Esophagus squamous epithelium (tissue), 4 donors: ENCODE measurements at regions not wholly inside any gene's neighbourhood (a gene's known extent, or its start where the extent isn't known, plus 50 kb on each side); places are given as distances from the start of the nearest gene placed in this dataset.

Experiments
- POLR2A ChIP-seq, 4 donors: fragments of 450-650 bp; IDR thresholded peaks; one replicate each; pipeline ENCODE4 v1.6.1; 2017; ENCODE audit warnings: antibody characterized with exemption in 4 of 4, mild to moderate bottlenecking in 4 of 4, moderate library complexity in 3 of 4
- TF ChIP-seq, protein P1 (sequence below), 6 experiments: fragments of 450-650 bp in 4 of 6; fragments of 200-600 bp in 2 of 6; sonication (generic) in 2 of 6; IDR thresholded peaks; one replicate each; pipeline ENCODE4 v1.5.1; 2016 to 2019; ENCODE audit warnings: antibody characterized with exemption in 6 of 6, mild to moderate bottlenecking in 4 of 6, moderate library complexity in 4 of 6

DNA sequence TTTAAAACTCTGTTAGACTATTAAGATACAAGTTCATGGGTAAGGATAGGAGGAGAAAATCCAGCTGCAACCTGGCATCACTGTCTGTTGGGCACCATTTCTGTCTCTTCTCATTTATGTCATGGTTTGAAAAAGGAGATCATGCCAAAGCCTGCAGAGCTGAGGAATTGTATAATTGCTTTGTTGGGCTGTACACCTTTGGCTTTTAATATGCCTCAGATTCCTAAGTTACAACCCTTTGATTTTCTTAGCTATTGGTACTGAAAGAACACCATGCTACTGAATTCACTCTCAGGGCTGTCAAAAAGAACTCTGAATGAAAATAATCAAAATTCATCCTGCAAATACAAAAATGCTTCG, 174.3 kb downstream of the ACKR3 start:
- TF ChIP-seq, protein P1, sequence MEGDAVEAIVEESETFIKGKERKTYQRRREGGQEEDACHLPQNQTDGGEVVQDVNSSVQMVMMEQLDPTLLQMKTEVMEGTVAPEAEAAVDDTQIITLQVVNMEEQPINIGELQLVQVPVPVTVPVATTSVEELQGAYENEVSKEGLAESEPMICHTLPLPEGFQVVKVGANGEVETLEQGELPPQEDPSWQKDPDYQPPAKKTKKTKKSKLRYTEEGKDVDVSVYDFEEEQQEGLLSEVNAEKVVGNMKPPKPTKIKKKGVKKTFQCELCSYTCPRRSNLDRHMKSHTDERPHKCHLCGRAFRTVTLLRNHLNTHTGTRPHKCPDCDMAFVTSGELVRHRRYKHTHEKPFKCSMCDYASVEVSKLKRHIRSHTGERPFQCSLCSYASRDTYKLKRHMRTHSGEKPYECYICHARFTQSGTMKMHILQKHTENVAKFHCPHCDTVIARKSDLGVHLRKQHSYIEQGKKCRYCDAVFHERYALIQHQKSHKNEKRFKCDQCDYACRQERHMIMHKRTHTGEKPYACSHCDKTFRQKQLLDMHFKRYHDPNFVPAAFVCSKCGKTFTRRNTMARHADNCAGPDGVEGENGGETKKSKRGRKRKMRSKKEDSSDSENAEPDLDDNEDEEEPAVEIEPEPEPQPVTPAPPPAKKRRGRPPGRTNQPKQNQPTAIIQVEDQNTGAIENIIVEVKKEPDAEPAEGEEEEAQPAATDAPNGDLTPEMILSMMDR (IDR thresholded peaks at IDR 0.05): no peak
- no peak for TF ChIP-seq POLR2A (IDR thresholded peaks at IDR 0.05)
